GM21576 (cell line): ENCODE measurements at regions not wholly inside any gene's neighbourhood (a gene's known extent, or its start where the extent isn't known, plus 50 kb on each side); places are given as distances from the start of the nearest gene placed in this dataset.

Source experiments
- ATAC-seq: cut with Tn5 transposase; IDR thresholded peaks from one replicate; pipeline ENCODE4 v1.9.1; 2021; ENCODE audit warnings: mild to moderate bottlenecking, moderate library complexity; ENCODE audit not compliant: unreplicated experiment

DNA sequence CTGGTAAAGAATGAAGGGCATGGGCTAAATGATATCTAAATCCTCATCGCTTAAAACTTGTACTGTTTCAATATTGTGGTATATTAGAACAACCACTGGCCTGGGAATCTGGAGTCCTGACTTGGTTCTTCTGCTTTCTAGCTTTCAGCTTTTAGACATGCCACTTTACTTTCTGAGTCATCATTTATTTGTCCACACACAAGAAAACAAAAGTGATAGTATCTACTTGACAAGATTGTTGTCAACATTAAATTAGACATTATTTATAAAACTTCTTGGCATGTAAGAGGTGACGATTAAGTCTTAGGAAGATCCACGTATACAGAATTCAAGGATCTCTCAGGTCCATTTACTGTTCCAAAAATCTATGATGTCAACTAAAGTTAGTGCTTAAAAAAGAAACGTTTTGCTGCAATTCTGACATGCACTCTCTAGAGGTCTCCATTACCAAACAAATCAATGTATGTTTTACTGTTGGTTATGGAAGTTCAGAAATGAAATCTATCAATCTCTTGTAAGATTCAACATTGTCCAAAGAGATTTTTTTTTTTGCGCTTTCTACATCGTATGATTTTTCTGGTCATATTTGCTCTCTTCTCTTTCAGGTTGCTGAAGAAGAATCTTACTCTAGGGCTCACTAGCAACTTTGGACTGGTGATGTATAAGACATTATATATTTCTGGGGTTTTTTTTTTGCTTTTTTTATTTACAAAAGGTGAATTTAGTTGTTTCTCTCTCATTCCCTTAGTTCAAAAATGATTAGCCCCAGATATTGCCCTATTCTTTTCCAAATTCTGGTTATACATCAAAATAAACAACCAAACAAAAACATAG lies 53.6 kb upstream of the DYNC1I1 start:
- ATAC-seq: no peak

DNA sequence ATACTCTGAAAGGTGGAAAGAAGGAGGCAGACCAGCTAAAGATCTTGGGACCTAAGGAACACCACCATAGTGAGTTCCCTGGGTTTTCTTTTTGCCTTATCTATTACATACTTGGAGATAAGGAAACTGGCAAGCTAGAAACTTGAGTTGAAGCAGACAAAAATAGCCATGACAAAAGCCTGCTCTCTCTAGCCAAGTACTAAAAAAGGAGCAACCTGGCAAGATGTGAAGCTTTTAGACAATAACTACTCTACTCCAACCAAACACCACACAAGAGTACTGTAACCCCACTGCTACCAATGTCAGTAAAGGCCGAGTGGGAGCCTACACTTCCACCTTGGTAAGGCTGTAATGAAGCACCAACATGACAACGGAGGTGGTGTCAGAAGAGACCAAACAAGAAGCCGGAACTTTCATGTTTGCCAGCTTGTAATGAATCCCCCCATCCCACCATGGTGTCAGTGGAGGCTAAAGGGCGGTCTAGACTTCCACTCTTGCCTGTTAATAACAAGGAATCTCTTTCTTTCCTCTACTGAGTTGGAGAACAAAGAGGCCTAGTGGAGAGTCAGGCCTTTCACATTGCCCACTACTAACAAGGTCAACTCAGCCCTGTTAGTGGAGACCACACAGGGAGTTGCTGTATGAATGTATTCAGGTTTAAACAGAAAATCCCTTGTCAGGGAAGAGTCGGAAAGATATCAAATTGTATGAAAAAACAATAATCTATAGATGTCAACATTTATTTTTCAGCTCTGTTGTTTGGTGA lies 55.8 kb upstream of the DYNC1I1 start:
- no peak for ATAC-seq

DNA sequence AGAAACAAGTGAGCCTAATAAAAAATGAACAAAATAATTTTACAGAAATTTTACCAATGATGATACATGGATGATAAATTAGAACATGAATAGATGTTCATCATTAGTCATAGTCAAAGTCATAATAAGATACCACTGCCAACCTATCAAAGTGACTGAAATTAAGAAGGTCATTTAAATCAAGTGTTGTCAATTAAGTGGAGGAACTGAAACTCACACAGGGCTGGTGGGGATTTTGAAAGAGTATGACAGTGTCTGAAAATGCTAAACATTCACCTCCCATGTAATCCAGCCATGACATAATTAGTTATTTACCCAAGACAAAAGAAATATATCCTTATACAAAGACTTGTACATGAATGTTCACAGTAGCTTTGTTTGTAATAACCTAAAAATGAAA lies 57.1 kb upstream of the DYNC1I1 start:
- ATAC-seq: peak; percentile 82

DNA sequence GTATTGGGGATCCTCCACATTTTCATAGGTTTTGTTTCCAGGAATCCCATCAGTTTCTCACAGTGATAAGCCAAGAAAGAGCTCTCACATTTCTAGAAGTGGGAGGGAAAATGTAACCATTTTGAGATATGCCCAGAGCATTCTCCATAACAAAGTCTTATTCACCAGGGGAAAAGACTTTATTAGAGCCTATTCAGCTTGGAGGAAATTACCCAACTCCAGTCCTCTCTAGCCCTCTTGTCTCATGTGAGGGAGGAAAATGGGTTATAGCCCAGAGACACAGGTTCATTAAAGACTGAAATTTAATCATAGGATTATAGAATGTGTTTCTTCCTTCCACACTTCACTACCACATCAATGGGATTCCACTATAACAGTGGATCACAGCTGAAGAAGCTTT lies 61.6 kb upstream of the DYNC1I1 start:
- no peak for ATAC-seq

DNA sequence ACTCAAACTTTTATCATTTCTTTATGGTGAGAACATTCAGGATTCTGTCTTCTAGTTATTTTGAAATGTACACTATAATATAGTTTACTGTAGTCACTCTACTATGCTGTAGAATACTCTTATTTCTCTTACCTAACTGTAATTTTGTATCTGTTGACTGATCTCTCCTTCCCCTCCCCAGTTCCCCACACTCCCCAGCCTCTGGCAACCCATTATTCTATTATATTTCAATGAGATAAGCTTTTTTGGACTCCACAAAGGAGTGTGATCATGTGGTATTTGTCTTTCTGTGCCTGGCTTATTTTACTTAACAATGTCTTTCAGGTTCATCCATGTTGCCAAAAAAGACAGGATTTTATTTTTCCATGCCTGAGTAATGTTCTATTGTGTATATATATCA lies 71.4 kb upstream of the DYNC1I1 start:
- ATAC-seq: no peak

DNA sequence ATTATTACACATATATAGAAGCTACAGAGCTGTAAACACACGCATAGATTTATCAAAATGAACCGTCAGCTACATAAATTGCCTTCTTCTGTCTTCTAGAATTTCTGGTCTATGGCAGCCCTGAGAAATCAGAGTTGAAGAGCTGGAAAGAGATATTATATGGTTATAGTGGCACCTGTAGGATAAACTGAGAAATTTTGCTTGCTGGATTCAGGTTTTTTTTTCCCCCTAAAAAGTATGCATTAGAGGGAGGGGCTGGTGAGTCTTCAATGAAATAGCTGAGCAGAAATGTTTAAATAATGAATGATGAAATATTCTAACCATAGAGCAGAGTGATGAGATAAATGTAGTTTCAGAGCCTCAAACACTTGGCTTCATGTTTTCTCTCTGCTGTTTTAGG lies 78.0 kb upstream of the DYNC1I1 start:
- no peak for ATAC-seq

DNA sequence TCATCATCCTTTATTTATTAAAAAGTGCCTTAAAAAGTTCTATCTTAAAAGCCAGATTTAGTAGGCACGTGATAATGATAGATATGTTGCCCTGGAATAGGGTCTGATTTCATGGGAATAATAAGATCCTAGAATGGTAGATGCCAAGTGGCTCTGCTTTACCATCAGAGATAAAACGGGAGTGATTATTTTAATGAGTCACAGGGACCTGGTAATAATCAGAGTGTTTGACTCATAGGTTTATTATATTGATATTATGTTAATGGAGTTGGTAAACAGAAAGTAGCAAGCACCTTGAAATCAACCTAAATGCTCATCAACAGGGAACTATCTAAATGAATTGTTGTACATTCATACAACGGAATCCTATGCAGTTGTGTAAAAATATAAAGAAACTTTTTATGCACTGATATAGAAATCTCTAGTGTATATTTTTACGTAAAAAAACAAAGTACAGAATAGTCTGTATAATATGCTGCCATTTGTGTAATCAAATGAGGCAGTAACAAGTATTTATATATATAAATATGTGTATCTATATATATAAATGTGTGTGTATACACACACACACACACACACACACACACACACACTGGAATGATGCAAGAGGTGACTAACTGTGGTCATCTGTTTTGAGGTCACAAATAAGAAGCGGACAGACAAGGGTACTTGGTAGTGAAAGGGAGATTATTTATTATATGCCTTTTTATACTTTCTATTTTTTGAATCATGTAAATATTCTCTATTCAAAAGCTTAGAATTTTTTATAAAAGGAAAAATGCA lies 78.6 kb upstream of the DYNC1I1 start:
- no peak for ATAC-seq

DNA sequence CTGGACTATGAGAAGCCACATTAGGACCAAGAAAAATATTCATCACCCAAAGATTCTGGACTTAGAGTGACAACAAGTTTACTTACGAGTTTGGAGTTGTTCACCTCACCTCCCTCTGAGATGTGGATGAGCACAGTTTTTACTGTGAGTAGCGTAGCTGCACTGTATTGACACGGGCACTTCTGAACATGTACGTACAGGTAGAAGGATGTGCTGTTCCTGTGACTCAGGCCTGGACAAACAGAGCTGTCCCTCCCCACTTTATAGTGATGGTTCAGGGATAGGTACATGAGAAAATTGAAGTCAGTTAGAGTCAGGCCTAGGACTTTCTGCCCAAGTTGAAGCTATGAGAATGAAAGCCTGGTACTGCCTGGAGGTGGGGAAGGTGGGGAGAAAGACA lies 80.9 kb upstream of the DYNC1I1 start:
- no peak for ATAC-seq

DNA sequence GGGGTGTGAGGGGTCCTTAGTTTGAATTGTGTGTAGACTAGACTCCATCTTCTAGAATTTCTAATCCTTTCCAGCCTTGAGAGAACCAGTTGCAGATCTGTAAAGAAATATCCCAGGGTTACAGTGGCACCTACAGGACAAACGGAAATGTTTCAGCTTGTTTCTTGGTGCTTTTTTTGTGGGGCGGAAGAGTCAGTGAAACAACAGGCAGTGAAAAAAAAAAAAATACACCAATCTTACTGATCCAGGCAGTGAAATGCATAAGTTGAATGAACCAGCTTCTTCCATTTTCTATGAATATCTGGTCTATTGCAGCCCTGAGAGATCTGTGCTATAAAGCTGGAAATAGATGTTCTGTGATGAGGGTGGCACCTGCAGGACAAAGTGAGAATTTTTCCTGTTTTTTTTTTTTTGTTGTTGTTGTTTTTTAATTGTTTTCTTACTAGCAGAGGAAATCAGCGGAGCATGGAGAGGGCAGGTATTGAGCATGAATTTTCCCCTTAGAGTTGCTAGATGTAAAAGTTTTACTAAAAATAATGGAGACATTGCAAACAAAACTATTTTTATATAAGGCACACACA lies 81.9 kb upstream of the DYNC1I1 start:
- peak; percentile 82 for ATAC-seq

DNA sequence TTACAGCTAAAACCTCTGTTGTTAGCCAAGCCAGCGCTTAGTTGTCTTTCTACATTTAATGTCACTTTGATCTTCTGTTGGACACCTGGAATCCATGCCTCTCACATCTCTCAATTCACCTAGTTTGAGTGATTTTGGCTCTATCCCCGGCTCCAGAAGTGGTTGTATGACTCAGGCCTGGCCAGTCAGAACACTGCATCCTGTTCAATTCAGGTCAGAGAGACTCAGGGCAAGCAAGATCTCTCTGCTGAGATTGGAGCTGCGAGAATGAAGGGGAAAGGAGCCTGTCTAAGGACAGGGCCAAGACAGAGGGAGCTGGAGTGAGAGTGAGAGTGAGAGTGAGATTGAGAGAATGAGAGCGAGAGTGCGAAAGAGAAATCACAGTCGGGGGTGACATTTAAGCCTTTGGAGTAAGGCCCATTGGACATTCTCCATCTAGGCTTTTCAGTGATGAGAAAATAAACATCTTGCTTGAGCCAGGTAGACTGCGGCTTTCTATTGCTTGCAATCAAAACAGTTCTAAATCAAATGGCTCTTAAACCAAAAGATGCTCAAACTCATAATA lies 83.3 kb upstream of the DYNC1I1 start:
- no peak for ATAC-seq

DNA sequence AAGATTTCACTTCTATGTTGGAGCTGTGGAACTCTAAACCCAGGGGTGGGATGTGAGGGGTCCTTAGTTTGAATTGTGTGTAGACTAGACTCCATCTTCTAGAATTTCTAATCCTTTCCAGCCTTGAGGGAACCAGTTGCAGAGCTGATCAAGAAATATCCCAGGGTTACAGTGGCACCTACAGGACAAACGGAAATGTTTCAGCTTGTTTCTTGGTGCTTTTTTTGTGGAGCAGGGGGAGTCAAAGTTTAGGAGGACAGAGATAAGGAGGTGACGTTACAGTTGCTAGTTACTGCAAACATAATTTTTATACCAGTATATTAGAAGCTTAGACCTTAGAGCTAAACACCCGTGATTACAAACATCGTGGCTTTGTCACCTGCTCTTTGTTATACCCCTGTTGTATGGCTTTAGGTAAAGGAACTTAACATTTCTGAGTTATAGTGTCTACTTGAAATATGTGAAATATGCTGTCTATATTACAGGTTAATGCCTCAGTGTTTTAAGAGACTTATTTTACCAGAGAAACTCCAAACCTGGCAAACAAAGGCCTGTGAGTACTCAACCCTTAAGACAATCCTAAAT lies 84.5 kb upstream of the DYNC1I1 start:
- ATAC-seq: no peak

DNA sequence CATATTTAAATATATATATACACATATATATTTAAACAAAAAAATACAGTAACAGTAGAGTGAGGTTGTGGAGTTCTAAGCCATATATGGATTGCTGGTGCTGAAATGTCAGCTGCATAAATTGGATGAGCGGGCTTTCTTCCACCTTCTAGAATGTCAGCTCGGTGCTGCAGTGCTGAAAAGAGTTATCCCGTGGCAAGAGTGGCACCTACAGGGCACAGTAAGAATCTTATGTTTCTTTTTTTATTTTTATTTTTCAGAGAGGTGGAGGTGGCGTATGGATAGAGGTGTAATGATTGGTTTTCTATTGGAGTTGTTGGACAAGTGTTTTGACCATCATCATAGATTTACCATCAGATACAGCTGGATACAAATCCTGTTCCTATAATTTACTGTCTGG lies 86.2 kb upstream of the DYNC1I1 start:
- no peak for ATAC-seq

DNA sequence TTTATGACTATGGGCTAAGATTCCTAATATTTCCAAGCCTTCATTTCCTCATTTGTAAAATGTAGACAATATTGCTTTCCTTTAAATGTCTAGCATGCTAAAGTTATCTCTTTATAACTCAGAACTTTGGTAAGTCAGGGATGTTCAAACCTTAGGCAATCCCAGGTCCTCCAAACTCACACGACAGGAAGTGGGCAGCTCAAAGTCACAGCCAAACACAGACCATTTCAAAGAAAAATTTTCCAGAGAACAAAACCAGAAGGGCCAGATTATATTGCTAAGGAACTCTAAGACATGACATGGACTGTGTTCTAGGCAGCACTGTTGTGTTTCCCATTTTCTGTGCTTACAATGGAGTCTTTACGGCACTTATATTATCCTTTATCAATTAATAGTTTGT lies 87.8 kb upstream of the DYNC1I1 start:
- ATAC-seq: no peak

DNA sequence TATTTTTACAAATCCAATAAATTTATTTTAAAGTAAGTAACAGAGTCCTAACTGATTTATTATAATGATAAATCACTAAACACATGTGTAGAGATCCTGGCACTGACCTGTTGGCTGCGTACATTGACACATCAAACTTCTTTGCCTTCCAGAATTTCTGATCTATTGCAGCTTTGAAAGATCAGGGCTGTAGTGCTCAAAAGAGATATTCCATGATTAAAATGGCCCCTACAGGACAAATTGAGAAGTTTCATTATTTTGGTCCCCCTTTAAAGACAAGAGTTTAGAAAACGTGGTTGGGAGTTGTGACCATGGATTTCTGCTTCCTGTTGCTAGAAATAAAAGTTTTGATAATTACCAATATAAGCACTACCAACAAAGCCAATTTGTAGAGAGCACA lies 87.7 kb upstream of the PDK4 start:
- ATAC-seq: no peak

DNA sequence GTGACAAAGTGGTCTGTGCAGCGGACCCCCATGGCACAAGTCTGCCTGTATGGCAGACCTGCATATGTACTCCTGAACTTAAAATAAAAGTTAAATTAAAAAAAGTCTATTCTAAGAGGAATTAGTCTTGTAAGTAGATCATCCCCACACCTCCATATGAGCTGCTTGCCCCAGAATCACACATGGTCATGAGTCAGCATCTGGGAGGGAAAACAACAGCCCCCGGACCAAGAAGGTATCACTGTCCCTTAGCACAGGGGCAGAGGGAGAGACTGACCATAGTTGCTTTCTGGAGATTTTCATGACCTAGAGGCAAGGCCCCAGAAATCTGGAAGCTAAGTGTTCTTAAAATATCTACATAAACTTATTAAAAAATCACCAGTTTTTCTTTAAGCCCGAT lies 86.6 kb upstream of the PDK4 start:
- no peak for ATAC-seq

DNA sequence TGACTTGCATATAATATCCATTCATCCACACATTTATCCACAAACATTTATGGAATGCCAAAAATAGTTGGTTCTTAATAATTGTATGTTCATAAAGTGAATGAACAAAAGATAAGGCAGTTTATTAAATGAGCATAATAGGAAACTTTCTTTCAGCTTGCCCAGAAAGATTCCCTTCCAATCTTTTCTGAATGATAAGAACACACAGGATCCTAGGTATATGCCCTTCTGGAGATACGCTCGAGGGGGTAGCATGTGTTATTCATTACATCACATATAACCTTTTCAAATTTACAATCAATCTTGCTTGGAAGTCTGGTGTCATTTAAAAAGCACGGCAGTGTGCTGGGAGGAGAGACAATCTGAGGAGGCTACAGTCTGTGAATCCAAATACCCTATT lies 80.4 kb upstream of the PDK4 start:
- ATAC-seq: no peak

DNA sequence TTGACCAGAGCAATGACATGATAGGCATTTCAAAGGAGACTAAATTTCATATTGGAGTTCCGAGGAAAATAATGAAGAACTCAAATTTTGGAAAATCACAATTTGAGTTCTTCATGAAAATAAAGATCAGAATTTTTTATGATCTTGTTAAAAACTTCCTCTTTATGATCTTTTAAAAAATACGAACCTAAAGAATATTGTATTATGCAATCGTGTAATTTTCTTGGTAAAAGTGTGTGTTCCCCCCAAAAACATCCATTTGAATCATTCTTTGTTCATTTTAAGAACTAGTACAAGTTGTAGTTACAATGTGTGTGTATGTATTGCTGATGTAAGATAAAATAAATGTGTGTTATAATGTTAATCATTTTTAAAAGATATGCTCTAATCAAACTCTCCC lies 79.3 kb upstream of the PDK4 start:
- ATAC-seq: no peak

DNA sequence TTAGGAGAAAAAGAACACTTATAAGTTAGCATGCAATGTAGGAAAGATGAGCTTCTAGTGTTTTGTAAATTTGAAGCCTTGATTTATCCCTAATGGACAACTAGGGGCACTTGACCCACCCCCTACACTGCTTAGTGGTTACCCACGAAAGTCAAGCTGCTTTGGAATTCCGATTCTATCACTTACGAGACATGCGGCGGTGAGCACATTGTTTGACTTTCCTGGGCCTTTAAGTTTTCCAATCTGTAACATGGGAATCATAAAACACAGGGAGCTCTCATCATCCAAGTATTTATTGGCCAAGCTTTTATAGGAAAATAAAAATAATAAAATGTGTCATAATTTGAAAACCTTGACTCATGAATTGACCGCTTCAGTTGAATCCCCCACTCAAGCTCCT lies 78.7 kb upstream of the PDK4 start:
- ATAC-seq: no peak

DNA sequence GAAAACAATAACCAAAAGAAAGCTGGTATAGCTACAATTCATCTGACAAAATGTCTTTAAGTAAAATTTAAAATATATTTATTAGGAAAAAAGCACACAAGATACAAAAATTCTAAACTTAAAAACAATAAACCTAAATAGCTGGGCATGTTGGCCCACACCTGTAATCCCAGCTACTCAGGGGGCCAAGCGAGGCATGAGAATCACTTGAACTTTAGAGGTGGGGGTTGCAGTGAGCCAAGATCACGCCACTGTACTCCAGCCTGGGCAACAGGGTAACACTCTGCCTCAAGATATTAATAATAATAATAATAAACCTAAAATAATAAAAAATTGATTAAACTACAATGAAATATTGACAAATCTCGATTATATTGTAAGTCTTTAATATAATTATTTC lies 77.8 kb upstream of the PDK4 start:
- ATAC-seq: no peak

DNA sequence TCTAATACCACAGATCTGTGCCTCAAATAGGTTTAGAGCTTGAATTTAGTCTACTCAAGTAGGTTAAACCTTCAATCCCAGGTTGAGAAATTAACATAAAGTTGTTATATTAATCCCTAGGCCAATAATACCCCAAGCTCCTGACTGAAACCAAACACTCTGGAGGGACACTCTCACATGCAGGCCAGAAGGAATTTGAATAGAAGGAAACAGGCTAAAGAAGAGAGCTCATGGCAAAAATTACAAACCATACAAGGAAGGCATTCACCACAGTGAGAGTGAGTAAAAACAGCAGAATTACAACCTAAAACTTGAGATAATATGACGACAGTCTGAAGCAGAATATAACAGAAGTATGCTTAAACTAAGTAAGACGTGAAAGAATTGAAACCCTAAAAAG lies 76.1 kb upstream of the PDK4 start:
- no peak for ATAC-seq

DNA sequence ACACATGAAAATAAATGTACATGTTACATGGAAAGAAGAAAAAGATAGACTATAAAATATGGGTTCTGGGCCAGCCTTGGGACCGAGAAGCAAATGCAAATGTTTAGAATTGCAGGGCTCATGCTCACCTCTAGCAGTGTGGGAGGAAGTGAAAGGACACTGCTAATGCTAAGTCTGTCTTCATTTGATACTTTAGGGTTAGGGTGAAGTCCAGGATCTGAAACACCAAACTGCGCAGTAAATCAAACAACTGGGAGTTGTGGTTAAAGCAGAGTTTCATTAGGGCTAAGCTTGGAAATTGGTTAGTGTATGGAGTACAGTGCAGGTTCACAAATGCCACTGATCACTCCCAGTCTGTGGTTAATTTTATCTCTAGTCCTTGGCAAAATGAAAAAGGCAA lies 73.2 kb upstream of the PDK4 start:
- peak; percentile 82 for ATAC-seq
